GM23338 (cell line): ENCODE measurements at regions not wholly inside any gene's neighbourhood (a gene's known extent, or its start where the extent isn't known, plus 50 kb on each side); places are given as distances from the start of the nearest gene placed in this dataset.

Source experiments
- ATAC-seq: fragments of 200-7000 bp; cut with Tn5 transposase; 3 replicates; pipeline ENCODE4 v1.9.1; 2020
- DNase-seq: peaks from one replicate; pipeline ENCODE4 v3.0.0-alpha.2; 2015; ENCODE audit warnings: low spot score
- H2AFZ ChIP-seq: fragments of 200-600 bp; sonication (generic); 2 replicates; pipeline ENCODE4 v1.8.0; 2016; ENCODE audit warnings: antibody characterized with exemption, mild to moderate bottlenecking, moderate library complexity
- H3F3A ChIP-seq: fragments of 200-600 bp; sonication (generic); replicated peaks from 2 replicates; pipeline ENCODE4 v1.8.0; 2017; ENCODE audit warnings: antibody characterized with exemption, mixed run types, low read depth
- H3K27ac ChIP-seq: fragments of 200-600 bp; sonication (generic); 2 replicates; pipeline ENCODE4 v1.6.1; 2016; ENCODE audit warnings: low read depth
- H3K27me3 ChIP-seq: fragments of 200-600 bp; sonication (generic); 2 replicates; pipeline ENCODE4 v1.8.0; 2016; ENCODE audit warnings: mild to moderate bottlenecking, mixed run types, moderate library complexity; ENCODE audit not compliant: insufficient read depth
- H3K36me3 ChIP-seq: fragments of 200-600 bp; sonication (generic); 2 replicates; pipeline ENCODE4 v1.8.0; 2016; ENCODE audit warnings: mild to moderate bottlenecking; ENCODE audit not compliant: insufficient read depth
- H3K4me1 ChIP-seq: fragments of 200-600 bp; sonication (generic); 2 replicates; pipeline ENCODE4 v1.8.0; 2016; ENCODE audit warnings: mild to moderate bottlenecking, moderate library complexity; ENCODE audit not compliant: insufficient read depth
- H3K4me2 ChIP-seq: fragments of 200-600 bp; sonication (generic); 2 replicates; pipeline ENCODE4 v1.7.1; 2017; ENCODE audit warnings: mixed run types
- H3K4me3 ChIP-seq: fragments of 200-600 bp; sonication (generic); 2 replicates; pipeline ENCODE4 v1.6.1; 2016; ENCODE audit warnings: mixed run types
- H3K79me2 ChIP-seq: fragments of 200-600 bp; sonication (generic); replicated peaks from 2 replicates; pipeline ENCODE4 v1.8.0; 2017; ENCODE audit warnings: mild to moderate bottlenecking; ENCODE audit not compliant: insufficient read depth
- H3K9me2 ChIP-seq: fragments of 200-600 bp; sonication (generic); 2 replicates; pipeline ENCODE4 v1.8.0; 2017; ENCODE audit not compliant: insufficient read depth
- H4K20me1 ChIP-seq: fragments of 200-600 bp; sonication (generic); replicated peaks from 2 replicates; pipeline ENCODE4 v1.8.0; 2017; ENCODE audit warnings: mild to moderate bottlenecking; ENCODE audit not compliant: insufficient read depth
- H3K27ac Mint-ChIP-seq: 2 replicates; pipeline ENCODE4 v1.8.0; 2020; ENCODE audit warnings: inconsistent platforms, mild to moderate bottlenecking, moderate library complexity, mixed read lengths
- H3K27me3 Mint-ChIP-seq: 3 replicates; pipeline ENCODE4 v1.8.0; 2022; ENCODE audit warnings: low read depth, mild to moderate bottlenecking, moderate library complexity, mixed read lengths, inconsistent platforms; ENCODE audit not compliant: insufficient read depth, poor library complexity
- H3K36me3 Mint-ChIP-seq: 3 replicates; pipeline ENCODE4 v1.8.0; 2021; ENCODE audit warnings: low read depth, mild to moderate bottlenecking, inconsistent platforms, moderate library complexity, mixed read lengths
- H3K4me1 Mint-ChIP-seq: 3 replicates; pipeline ENCODE4 v1.8.0; 2020; ENCODE audit warnings: mild to moderate bottlenecking, inconsistent platforms, mixed read lengths
- H3K4me3 Mint-ChIP-seq: 3 replicates; pipeline ENCODE4 v1.8.0; 2021; ENCODE audit warnings: moderate library complexity, mild to moderate bottlenecking, inconsistent platforms, mixed read lengths
- H3K9me3 Mint-ChIP-seq: 3 replicates; pipeline ENCODE4 v1.8.0; 2020; ENCODE audit warnings: moderate library complexity, mild to moderate bottlenecking, inconsistent platforms, mixed read lengths
- CTCF ChIP-seq, 2 experiments: fragments of 200-600 bp in 1 of 2; sonication (generic) in 1 of 2; conservative IDR thresholded peaks; 2 replicates each; pipeline versions ENCODE4 v1.5.1 to v1.6.1; 2016 to 2017; ENCODE audit warnings: antibody characterized with exemption in 2 of 2, low read depth in 2 of 2, mild to moderate bottlenecking in 2 of 2, moderate library complexity in 1 of 2
- ETS1 ChIP-seq: IDR thresholded peaks from 2 replicates; pipeline ENCODE4 v1.6.1; 2016; ENCODE audit warnings: antibody characterized with exemption
- EZH2phosphoT487 ChIP-seq: fragments of 200-600 bp; sonication (generic); IDR thresholded peaks from one replicate; pipeline ENCODE4 v1.8.1; 2018; ENCODE audit warnings: antibody characterized with exemption; ENCODE audit not compliant: unreplicated experiment
- REST ChIP-seq: IDR thresholded peaks from one replicate; pipeline ENCODE4 v1.6.1; 2018; ENCODE audit warnings: antibody characterized with exemption; ENCODE audit not compliant: unreplicated experiment
- ZNF331 ChIP-seq: fragments of 250-450 bp; sonication (Bioruptor Pico); IDR thresholded peaks from 2 replicates; pipeline ENCODE4 v1.5.0; 2020; ENCODE audit warnings: low read depth, mild to moderate bottlenecking, moderate library complexity
- ZNF462 ChIP-seq: fragments of 250-450 bp; sonication (Bioruptor Pico); IDR thresholded peaks from 2 replicates; pipeline ENCODE4 v1.5.0; 2020; ENCODE audit warnings: mild to moderate bottlenecking, moderate library complexity

GRCh38 chr12:131570596-131570995 lies 140.3 kb upstream of the SFSWAP start:
- H3K27me3 Mint-ChIP-seq = peaks cover 15% of the 10 kb centered on the region
- no peak overlapping the region for H3K27ac Mint-ChIP-seq
- no peak for ATAC-seq
- no peak for DNase-seq
- TF ChIP-seq ETS1 = no peak
- TF ChIP-seq EZH2phosphoT487 = no peak
- no peak for TF ChIP-seq ZNF331 (CRISPR knock-in tag)
- TF ChIP-seq ZNF462 (CRISPR knock-in tag) = no peak
- TF ChIP-seq REST = no peak
- no peak for TF ChIP-seq CTCF (conservative IDR thresholded peaks at IDR 0.05; ENCODE audit: low read depth in 2 of 2)
- H3K36me3 Mint-ChIP-seq = no peaks in the 10 kb centered on the region
- no peaks in the 10 kb centered on the region for H3K79me2 ChIP-seq
- no peak overlapping the region for H3K4me3 Mint-ChIP-seq
- H3K9me2 ChIP-seq = peaks cover 4% of the 10 kb centered on the region; the same call in 1 of the 2 replicates
- no peak overlapping the region for H2AFZ ChIP-seq
- H3K4me1 ChIP-seq = no peaks in the 10 kb centered on the region
- H3F3A ChIP-seq = no peaks in the 10 kb centered on the region
- H3K4me3 ChIP-seq = no peak overlapping the region
- peaks cover 7% of the 10 kb centered on the region; the same call in 2 of the 3 replicates for H3K4me1 Mint-ChIP-seq
- H3K27me3 ChIP-seq = no peaks in the 10 kb centered on the region
- no peak overlapping the region for H3K4me2 ChIP-seq
- H3K36me3 ChIP-seq = no peaks in the 10 kb centered on the region
- no peaks in the 10 kb centered on the region for H4K20me1 ChIP-seq
- H3K27ac ChIP-seq = no peak overlapping the region
- peaks cover 2% of the 10 kb centered on the region for H3K9me3 Mint-ChIP-seq
